Astrocyte of the cerebellum (primary cell): ENCODE measurements at regions not wholly inside any gene's neighbourhood (a gene's known extent, or its start where the extent isn't known, plus 50 kb on each side); places are given as distances from the start of the nearest gene placed in this dataset.

Source experiments
- DNase-seq: peaks from one replicate; pipeline ENCODE4 v3.0.0-alpha.2; 2011; ENCODE audit warnings: low read depth
- H3K4me3 ChIP-seq: 2 replicates; pipeline ENCODE4 v1.5.1; 2011; ENCODE audit warnings: mild to moderate bottlenecking, low read depth, low read length, moderate library complexity
- CTCF ChIP-seq: IDR thresholded peaks from 2 replicates; pipeline ENCODE4 v1.5.1; 2012; ENCODE audit warnings: low read length, low read depth, moderate library complexity, mild to moderate bottlenecking; ENCODE audit errors: missing control alignments
- in situ Hi-C: cut with HindIII; loops from 2 replicates; pipeline ENCODE4 v1.10.0; 2017; ENCODE audit warnings: low sequenced_read_pairs

GRCh38 chr18:66317243-66318090 lies 286.4 kb downstream of the CDH19 start:
- no peak for TF ChIP-seq CTCF
- no peak for DNase-seq
- in situ Hi-C loops = no loop called here
- H3K4me3 ChIP-seq = no peak overlapping the region

DNA sequence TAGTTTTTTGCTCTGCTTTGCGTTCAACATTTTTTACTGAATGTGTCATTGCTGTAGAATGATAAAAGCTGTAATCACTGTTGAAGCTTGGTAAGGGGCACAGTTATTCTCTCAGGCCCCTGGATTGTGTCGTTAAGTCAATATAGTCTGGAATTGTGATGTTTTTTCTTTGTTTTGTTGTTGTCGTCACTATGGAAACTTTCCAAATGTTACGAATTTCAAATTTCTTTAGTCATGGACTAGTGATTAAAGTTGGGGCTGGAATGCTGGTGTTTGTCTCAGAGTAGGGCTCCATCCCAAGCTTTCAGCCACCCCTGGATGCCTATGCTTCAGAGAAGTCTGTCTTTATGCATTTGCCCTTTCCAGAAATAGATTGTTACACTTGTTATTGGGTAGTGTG lies 287.2 kb downstream of the CDH19 start:
- TF ChIP-seq CTCF = no peak
- no peak for DNase-seq
- in situ Hi-C loops = no loop called here
- H3K4me3 ChIP-seq = no peak overlapping the region

- in situ Hi-C loops = no loop called here
- no peak for DNase-seq
- no peak overlapping the region for H3K4me3 ChIP-seq
- no peak for TF ChIP-seq CTCF
These were observed 303.7 kb downstream of the CDH19 start for GRCh38 chr18:66300141-66300540.

- no peak for TF ChIP-seq CTCF
- in situ Hi-C loops = no loop called here
- H3K4me3 ChIP-seq = no peak overlapping the region
- DNase-seq = no peak
These were observed 323.4 kb downstream of the CDH19 start for GRCh38 chr18:66280470-66280869.

GRCh38 chr18:66271962-66272361 lies 331.9 kb downstream of the CDH19 start:
- no peak for DNase-seq
- no peak for TF ChIP-seq CTCF
- H3K4me3 ChIP-seq = no peak overlapping the region
- in situ Hi-C loops = no loop called here

DNA sequence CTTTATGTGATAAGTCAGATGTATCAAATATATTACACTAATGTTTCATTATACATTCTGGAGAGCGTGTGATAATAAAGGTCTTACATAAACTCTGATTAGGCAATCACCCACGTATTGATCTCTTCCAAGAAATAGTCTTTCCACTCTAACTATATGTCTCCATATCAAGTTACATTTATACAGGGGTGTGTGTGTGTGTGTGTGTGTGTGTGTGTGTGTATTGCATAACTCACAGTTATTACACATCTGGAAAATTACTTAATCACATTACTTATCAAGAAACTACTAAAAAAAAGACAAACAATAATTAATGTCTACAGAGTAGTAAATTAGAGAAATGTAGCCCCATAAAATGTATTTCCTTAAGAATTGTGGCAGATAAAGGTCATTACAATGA lies 339.8 kb downstream of the CDH19 start:
- no peak overlapping the region for H3K4me3 ChIP-seq
- no peak for DNase-seq
- in situ Hi-C loops = no loop called here
- TF ChIP-seq CTCF = no peak

GRCh38 chr18:66254121-66254520 lies 349.8 kb downstream of the CDH19 start:
- in situ Hi-C loops = no loop called here
- DNase-seq = no peak
- no peak for TF ChIP-seq CTCF
- no peak overlapping the region for H3K4me3 ChIP-seq
